SK-N-SH treated with all-trans-retinoic acid at 6 μM for 48 hours (cell line): ENCODE measurements at regions not wholly inside any gene's neighbourhood (a gene's known extent, or its start where the extent isn't known, plus 50 kb on each side); places are given as distances from the start of the nearest gene placed in this dataset.

ENCODE experiments used
- ARNTL ChIP-seq: fragments of 450-650 bp; formaldehyde crosslinking; IDR thresholded peaks from 2 replicates; pipeline ENCODE4 v1.5.0; 2020; ENCODE audit warnings: low read depth, mild to moderate bottlenecking, moderate library complexity, borderline replicate concordance
- BACH2 ChIP-seq: fragments of 250-450 bp; sonication (Bioruptor Pico); IDR thresholded peaks from 2 replicates; pipeline ENCODE4 v1.9.0; 2021; ENCODE audit warnings: mild to moderate bottlenecking, borderline replicate concordance
- CREB5 ChIP-seq: fragments of 250-450 bp; sonication (Bioruptor Pico); IDR thresholded peaks from 2 replicates; pipeline ENCODE4 v1.5.1; 2020; ENCODE audit warnings: low read depth, mild to moderate bottlenecking, moderate library complexity
- GLIS3 ChIP-seq: fragments of 250-450 bp; sonication (Bioruptor Pico); IDR thresholded peaks from 2 replicates; pipeline ENCODE4 v1.5.0; 2020; ENCODE audit warnings: mild to moderate bottlenecking, moderate library complexity
- ISL1 ChIP-seq: fragments of 250-450 bp; sonication (Bioruptor Pico); IDR thresholded peaks from 2 replicates; pipeline ENCODE4 v2.1.2; 2022; ENCODE audit warnings: mild to moderate bottlenecking, moderate library complexity
- OSR1 ChIP-seq: fragments of 250-450 bp; sonication (Bioruptor Pico); IDR thresholded peaks from 2 replicates; pipeline ENCODE4 v1.8.0; 2022; ENCODE audit warnings: moderate library complexity, mild to moderate bottlenecking, inconsistent platforms
- PATZ1 ChIP-seq: fragments of 250-450 bp; sonication (Bioruptor Pico); IDR thresholded peaks from 2 replicates; pipeline ENCODE4 v1.8.0; 2020; ENCODE audit warnings: mild to moderate bottlenecking, moderate library complexity, borderline replicate concordance
- POU6F1 ChIP-seq: fragments of 250-450 bp; sonication (Bioruptor Pico); IDR thresholded peaks from 2 replicates; pipeline ENCODE4 v1.8.0; 2021; ENCODE audit warnings: low read depth, mild to moderate bottlenecking, moderate library complexity, borderline replicate concordance
- RARB ChIP-seq: fragments of 250-450 bp; sonication (Bioruptor Pico); IDR thresholded peaks from 2 replicates; pipeline ENCODE4 v1.8.0; 2021; ENCODE audit warnings: mild to moderate bottlenecking, moderate library complexity
- TOX ChIP-seq: fragments of 250-450 bp; sonication (Bioruptor Pico); IDR thresholded peaks from 2 replicates; pipeline ENCODE4 v1.8.0; 2021; ENCODE audit warnings: mild to moderate bottlenecking, moderate library complexity, borderline replicate concordance
- ZC3H10 ChIP-seq: fragments of 250-450 bp; sonication (Bioruptor Pico); IDR thresholded peaks from 2 replicates; pipeline ENCODE4 v1.5.1; 2021; ENCODE audit warnings: mild to moderate bottlenecking, moderate library complexity
- ZFP3 ChIP-seq: fragments of 250-450 bp; sonication (Bioruptor Pico); IDR thresholded peaks from 2 replicates; pipeline ENCODE4 v1.5.0; 2020; ENCODE audit warnings: mild to moderate bottlenecking, moderate library complexity
- ZFP30 ChIP-seq: fragments of 450-650 bp; formaldehyde crosslinking; IDR thresholded peaks from 2 replicates; pipeline ENCODE4 v1.5.0; 2022; ENCODE audit warnings: mild to moderate bottlenecking, moderate library complexity
- ZNF70 ChIP-seq: fragments of 450-650 bp; formaldehyde crosslinking; IDR thresholded peaks from 2 replicates; pipeline ENCODE4 v1.5.0; 2020; ENCODE audit warnings: mild to moderate bottlenecking, moderate library complexity

- TF ChIP-seq GLIS3 (CRISPR knock-in tag) (no peak), PATZ1 (CRISPR knock-in tag) (no peak), RARB (no peak), OSR1 (CRISPR knock-in tag) (no peak), ZFP30 (no peak), ZC3H10 (CRISPR knock-in tag) (no peak), POU6F1 (CRISPR knock-in tag) (no peak), ZFP3 (CRISPR knock-in tag) (no peak), ARNTL (CRISPR knock-in tag) (no peak), TOX (CRISPR knock-in tag) (no peak), ZNF70 (CRISPR knock-in tag) (no peak), ISL1 (CRISPR knock-in tag) (no peak), CREB5 (CRISPR knock-in tag) (no peak), BACH2 (CRISPR knock-in tag) (no peak)
Observed at GRCh38 chr10:124267231-124267885, 151.4 kb downstream of the OAT start.
